DMS79 treated with DMSO at 0.1 percent for 48 hours (cell line): ENCODE measurements at regions not wholly inside any gene's neighbourhood (a gene's known extent, or its start where the extent isn't known, plus 50 kb on each side); places are given as distances from the start of the nearest gene placed in this dataset.

Experiments used
- DNase-seq: peaks from one replicate; lab custom pipeline; 2025; lab: John Stamatoyannopoulos, UW

DNA sequence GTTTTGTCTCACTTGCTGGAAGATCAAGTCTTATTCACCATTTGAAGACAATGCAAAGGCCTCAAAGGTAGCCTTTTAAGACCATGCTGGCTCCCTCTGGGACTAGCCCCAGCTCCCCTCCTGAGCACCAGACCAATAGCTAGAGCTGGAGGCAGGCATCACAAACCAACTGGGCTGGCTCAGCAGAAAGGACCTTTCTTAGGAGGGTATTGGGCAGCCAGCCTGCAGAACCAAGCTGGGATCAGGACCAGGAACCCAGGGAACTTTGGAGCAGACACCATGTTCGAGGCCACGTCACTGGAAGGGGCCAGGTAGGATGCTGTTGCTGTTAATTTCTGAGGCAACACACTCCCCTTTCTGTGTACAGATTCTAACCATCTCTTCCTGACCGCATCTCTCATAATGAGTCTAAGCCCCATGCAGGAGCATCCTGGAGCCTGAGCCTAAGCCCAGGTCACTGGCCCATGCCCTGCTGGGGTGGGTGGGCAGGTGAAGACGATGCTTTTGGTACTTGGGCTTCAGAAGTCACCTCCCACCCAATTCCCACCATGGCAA, 81.4 kb upstream of the KLF13 start:
- DNase-seq = no peak

- no peak for DNase-seq
These were observed 80.9 kb upstream of the KLF13 start for GRCh38 chr15:31245756-31246155.

DNA sequence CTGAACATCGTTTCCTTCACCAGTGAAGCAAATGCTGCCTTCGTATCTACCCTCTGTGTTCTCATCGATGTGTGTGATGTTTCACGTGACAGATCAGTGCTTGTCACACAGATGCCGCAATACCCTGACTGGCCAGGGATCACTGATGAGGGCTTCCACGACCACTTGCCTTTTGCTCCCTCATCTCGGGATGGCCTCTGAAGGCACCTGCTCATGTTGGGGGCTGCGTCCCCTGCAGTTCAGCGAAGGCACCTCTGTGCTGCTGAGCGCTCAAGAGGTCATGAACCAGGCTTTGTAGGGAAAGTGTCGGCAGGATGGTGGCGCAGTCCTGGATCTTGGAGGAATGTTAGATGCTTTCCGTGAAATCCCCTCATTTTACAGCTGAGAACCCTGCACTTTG, 79.2 kb upstream of the KLF13 start:
- DNase-seq = no peak

DNA sequence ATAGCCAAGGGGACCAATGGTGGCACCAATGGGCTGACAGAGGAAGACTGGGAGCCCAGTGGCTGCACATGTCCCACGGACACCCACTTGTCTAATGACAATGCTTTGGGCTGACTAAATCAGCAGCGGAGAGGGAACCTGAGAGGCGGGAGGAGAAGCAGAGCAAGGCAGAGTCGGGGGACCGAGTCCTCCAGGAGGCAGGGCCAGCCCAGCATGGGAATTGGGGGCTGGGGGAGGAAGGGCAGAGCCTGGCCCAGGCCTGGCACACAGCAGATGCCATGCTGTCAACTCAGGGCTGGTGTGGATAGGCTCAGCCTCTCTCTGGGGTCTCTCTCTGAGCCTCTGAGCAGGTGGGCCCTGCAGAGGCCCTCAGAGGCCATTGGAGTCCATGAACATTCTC, 78.4 kb upstream of the KLF13 start:
- no peak for DNase-seq

- DNase-seq = no peak
These were observed 77.7 kb upstream of the KLF13 start for GRCh38 chr15:31248951-31249350.

DNA sequence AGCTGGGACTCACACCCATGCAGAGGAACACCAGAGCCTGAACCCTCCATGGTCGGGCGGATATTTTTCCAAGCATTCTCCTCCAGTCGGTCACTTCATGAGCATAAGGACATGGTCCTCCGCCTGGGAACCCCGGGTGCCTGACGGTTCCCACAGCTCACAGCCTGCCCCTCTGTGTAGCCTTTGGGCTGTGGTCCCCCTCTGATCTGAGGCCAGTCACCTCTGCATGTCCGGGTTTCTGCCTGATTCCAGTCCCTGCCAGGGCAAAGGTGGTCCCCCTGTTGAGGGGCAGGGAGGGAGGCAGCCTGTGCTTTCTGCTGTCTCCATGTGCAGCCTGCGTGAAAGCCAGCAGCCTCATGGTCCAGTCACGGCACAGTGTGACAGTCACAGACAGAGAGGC, 76.6 kb upstream of the KLF13 start:
- DNase-seq = no peak

DNA sequence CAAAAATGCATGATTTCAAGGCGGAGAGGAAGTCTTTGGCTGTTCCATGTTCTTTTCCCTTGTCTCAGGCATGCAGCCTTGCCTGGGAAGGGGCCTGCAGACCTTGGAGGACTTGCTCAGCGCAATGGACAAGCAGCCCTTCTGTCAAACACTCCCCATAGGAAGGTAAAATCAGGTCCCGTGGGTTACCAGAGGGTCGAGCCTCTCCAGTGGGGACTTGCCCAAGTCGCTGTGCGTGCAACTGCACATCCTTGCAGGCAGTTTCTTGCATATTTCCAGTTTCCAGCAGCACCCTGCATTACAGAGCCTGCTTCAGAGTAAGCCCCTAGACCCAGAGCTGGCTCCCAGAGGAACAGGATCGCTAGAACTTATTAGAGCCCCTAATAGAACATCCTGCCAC, 75.5 kb upstream of the KLF13 start:
- no peak for DNase-seq

GRCh38 chr15:31252171-31252785, 74.4 kb upstream of the KLF13 start:
- no peak for DNase-seq

- peak; percentile 18 for DNase-seq
These were observed 72.0 kb upstream of the KLF13 start for GRCh38 chr15:31254431-31255175.

GRCh38 chr15:31255176-31255510, 71.5 kb upstream of the KLF13 start:
- DNase-seq = no peak

DNA sequence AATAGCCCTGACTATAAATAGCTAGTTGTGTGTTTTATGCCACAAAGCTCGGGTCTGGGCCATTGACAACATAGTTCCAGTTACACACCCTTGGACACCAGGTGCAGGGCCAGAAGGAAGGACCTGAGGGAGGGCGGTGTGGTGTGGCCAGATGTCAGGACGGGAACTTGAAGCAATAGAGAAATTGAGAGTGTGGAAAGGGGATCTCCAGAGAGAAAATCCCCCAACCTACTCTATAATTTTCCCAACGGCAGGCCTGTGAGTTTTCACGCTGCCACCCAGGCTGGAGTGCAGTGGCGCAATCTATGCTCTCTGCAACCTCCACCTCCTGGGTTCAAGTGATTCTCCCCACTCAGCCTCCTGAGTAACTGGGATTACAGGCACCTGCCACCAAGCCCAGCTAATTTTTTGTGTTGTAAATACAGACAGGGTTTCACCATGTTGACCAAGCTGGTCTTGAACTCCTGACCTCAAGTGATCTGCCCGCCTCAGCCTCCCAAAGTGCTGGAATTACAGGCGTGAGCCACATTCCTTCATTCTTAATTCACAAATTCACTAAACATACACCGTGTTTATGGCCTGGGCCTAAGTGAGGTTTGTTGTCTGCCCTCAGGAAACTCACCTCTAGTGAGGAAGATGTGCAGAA, 70.8 kb upstream of the KLF13 start:
- DNase-seq = no peak

DNA sequence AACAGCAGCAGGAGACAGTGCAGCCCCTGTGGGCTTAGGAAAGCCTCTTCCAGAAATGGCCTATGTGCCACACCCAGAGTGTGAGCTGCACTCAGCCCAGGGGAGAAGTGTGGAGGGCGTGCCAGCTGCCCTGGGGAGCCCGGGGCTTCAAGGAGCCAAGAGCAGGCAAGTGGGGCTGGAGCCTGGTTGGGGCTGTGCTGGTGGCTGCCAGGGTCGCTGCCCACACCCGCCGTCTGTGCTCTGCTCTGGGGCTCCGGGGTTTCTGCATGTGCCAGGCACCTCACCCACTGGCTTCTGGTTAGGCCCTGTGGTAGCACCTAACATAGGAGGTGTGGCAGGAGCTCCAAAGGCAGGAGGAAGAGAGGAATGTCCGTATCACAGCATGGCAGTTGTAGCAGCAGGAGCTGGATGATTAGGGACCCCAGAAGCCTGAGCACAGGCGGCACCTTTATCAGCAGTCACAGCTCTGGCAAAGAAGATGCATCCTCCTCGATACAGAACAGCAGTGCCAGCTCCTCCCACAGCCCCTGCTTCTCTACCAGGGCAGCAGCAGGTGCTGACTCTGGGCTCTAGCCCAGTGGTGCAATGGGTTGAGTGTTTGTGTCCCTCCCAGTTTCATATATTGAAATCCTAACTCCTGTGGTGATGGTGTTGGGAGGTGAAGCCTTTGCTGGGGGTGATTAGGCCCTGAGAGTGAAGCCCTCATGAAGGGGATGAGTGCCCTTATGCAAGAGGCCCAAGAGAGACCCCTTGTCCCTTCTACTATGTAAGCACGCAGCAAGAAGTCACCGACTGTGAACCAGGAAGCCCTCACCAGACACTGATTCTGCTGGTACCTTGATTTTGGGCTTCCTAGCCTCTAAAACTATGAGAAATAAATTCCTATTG, 70.0 kb upstream of the KLF13 start:
- no peak for DNase-seq

DNA sequence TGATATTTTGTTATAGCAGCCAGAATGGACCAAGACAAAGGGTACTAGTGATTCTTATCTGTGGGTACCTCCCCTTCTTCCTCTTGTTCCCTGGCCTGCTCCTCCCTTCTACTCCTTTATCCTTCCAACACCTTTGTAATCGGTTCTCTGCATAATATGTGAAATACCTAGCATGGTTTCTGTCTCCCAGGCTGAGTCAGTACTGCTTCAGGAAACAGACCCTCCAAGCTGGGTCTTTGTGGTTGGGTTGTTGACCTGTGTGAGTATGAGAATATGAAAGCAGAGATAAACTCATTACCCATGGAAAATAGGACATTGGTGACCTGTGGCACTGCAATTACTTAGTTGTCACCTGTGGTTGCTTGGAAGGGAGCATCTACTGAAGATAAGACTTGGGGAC, 69.3 kb upstream of the KLF13 start:
- no peak for DNase-seq

- no peak for DNase-seq
These were observed 68.4 kb upstream of the KLF13 start for GRCh38 chr15:31258260-31258659.

DNA sequence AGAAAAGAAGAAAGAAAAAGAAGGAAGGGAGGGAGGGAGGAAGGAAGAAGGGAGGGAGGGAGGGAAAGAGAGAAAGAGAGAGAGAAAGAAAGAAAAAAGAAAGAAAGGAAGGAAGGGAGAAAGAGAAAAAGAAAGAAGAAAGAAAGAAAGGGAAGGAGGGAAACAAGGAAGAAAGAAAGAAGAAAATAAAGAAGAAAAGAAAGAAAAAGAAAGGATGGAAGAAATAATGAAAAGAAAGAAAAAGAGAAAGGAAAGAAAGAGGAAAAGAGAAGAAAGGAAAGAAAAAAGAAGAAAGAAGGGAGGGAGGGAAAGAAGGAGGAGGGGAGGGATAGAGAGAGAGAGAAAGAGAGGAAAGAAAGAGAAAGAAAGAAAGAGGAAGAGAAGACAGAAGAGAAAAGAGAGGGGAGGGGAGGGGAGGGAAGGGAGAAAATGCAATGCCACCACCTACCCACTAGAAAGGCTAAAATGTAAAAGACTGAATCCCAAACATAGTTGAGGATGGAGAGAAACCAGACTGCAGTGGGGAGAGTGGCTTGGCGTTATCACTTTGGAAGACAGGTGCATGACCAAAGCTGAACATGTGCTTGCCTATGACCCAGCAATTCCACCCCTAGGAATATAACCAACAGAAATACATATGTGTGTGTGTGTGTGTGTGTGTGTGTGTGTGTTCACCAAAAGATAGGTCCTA, 66.9 kb upstream of the KLF13 start:
- no peak for DNase-seq

DNA sequence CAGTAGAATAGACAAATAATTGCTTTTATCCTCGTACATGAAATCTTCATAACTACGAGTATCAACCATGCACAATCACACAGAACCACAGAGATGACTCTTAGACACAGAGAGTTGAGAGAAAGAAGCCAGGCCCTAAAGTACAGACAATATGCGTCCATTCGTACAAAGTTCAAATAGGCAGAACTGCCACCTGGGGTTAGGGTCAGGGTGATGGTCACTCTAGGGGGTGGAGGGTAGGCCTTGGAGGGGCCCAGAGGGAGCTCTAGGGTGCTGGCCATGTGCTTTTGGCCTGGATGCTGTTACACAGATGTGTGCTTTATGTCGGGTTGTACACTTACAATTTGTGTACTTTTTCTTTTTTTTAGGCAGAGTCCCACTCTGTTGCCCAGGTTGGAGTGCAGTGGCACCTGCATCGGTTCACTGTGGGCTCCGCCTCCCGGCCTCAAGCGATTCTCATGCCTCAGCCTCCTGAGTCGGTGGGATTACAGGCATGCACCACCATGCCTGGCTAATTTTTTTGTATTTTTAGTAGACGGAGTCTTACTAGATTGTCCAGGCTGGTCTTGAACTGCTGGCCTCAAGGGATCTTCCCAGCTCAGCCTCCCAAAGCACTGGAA, 65.9 kb upstream of the KLF13 start:
- DNase-seq = no peak

DNA sequence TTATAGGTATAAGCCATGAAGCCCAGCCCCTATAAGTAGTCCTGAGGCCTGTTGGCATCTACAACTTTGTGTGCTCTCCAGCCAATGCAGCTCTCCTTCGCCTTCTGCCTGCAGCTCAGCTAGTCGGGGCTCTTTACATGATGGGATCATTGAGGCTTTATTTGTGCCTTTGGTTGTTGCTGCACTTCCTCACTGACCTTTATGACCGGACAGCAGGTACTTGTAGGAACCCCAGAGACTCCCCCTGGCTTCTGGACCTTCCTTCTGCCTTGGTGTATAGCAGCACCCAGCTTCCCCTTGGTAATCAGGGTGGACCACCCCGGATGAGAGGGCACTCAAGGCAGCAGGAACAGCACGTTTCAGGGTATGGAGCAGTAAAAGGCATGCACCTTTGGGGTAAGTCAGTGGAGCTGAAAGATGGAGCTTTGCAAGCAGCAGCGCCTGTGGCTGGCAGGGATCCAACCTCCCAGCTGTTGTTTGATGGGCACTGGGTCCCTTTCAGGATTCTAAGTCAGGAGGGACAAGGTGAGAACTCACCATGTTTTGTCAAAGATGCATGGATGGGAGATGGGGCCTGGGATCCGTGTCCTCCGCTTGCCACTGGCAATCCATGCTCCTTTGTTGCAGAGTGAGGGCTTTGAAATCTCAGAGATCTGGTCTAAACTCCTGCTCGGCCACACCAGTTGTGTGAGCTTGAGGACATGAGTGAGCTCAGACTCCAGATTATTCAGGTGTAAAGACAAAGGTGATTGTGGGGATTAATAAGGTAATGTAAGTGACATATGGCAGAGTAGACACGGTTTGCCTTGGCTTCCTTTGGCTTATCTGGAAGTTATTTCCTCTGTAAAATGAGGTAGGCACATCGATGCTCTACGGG, 65.1 kb upstream of the KLF13 start:
- DNase-seq = no peak

DNA sequence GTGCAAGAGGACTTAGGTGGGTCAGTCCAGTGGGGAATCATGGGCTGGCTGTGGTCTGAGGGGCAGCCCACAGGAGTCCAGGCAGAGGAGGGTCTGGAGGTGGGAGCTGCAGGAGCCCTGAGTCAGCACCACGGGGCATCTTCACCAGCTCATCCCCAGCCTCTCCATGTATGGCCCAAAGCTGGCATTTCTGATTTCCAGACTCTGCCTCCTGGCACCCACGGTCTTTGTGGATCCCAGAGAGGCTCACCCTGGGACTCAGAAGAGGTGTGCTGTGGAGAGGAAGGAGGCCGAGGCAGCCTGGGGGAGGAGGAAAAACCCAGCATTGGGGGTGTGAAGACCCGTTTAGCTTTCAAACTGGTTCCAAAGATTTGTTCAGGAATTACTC, 64.5 kb upstream of the KLF13 start:
- no peak for DNase-seq

DNA sequence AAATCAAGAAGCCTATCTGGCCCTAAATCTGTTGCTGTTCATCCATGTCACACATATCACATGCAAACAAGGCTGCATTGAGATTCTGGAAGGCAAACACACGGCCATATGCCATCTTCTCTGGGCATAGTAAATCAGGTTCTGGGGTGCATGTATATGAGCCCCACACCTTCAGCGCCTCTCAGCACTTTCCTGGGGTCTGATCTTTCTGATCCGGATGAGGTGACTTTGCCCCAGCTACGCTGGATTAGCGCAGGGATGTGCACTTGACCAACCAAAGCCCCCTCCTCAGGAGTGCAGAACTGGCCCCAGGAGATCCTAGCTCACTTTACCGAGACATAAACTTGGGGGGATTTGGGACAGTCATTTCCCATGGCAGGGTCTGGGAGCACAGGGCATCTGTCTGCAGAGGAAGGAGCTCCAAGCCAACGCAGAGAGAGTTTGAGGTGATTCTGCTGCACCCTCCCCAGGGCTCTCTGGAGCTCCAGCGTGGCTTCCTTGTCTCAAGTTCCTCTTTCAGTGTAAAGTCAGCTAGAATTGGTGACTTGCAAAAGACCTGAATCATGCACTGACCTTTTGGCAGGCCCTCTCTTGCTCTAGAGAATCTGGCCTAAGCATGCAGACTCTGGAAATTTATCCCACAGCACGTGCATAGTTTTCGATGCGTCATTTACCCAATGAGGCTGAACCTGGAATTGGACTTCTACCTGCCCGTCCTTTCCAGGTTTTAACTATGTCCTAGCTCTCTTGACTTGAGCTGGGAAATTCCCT, 63.5 kb upstream of the KLF13 start:
- DNase-seq = no peak
